ENCODE measurements at regions not wholly inside any gene's neighbourhood (a gene's known extent, or its start where the extent isn't known, plus 50 kb on each side); places are given as distances from the start of the nearest gene placed in this dataset.

GRCh38 chr2:4217737-4218136 lies 514.4 kb downstream of the DCDC2C start:
- no peaks in the 10 kb centered on the region for H3K27me3 ChIP-seq
- no peak for TF ChIP-seq EP300 (IDR thresholded peaks at IDR 0.05)
- no peak for TF ChIP-seq POLR2A (IDR thresholded peaks at IDR 0.05; ENCODE audit: low read depth)
- TF ChIP-seq CTCF (IDR thresholded peaks at IDR 0.05) = no peak
- no peak for TF ChIP-seq POLR2AphosphoS5 (IDR thresholded peaks at IDR 0.05)
- no peaks in the 10 kb centered on the region for H3K4me1 ChIP-seq
- H3K36me3 ChIP-seq = no peaks in the 10 kb centered on the region
- H3K27ac ChIP-seq (replicated peaks in 1 of 4) = no peak overlapping the region
- DNase-seq (ENCODE audit: extremely low spot score) = no peak
- H3K9me3 ChIP-seq = no peaks in the 10 kb centered on the region
- H3K4me3 ChIP-seq = no peak overlapping the region
- WGBS = 76% methylated on average over 1 of the region's 1 CpG
- intact Hi-C loops (cut with DNase I) = no loop called here

DNA sequence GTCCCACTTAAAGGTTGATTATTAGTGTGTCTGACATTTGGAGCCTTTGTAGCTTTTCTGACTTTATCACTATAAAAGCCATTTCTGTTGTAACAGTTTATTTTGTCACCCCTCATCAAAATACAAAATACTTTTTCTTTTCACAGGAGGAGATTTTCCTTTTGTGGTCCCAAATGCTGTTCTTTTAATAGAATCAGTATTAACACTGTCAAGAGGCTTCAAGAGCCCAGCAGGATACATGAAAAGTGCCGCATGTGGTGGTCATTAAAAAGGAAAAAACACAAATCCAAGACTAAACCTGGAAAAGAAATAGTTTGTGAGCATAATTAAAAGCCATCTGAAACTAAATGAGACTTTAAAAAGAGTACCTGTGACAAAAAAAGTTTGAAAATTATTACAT lies 515.7 kb downstream of the DCDC2C start:
- no peak overlapping the region for H3K27ac ChIP-seq (replicated peaks in 1 of 4)
- H3K9me3 ChIP-seq = no peaks in the 10 kb centered on the region
- no peak for TF ChIP-seq CTCF (IDR thresholded peaks at IDR 0.05)
- TF ChIP-seq POLR2A (IDR thresholded peaks at IDR 0.05; ENCODE audit: low read depth) = no peak
- TF ChIP-seq EP300 (IDR thresholded peaks at IDR 0.05) = no peak
- TF ChIP-seq POLR2AphosphoS5 (IDR thresholded peaks at IDR 0.05) = no peak
- intact Hi-C loops (cut with DNase I) = no loop called here
- no peaks in the 10 kb centered on the region for H3K36me3 ChIP-seq
- no peak for DNase-seq (ENCODE audit: extremely low spot score)
- WGBS = 84% methylated on average over 1 of the region's 1 CpG
- H3K27me3 ChIP-seq = no peaks in the 10 kb centered on the region
- no peak overlapping the region for H3K4me3 ChIP-seq
- H3K4me1 ChIP-seq = no peaks in the 10 kb centered on the region

GRCh38 chr2:4219571-4219970 lies 516.2 kb downstream of the DCDC2C start:
- Histone ChIP-seq H3K4me1 (no peaks in the 10 kb centered on the region), H3K27ac (replicated peaks in 1 of 4) (no peak overlapping the region), H3K36me3 (no peaks in the 10 kb centered on the region), H3K9me3 (no peaks in the 10 kb centered on the region), H3K27me3 (no peaks in the 10 kb centered on the region), H3K4me3 (no peak overlapping the region)
- WGBS = 65% methylated on average over 1 of the region's 1 CpG
- DNase-seq (ENCODE audit: extremely low spot score) = no peak
- no peak for TF ChIP-seq CTCF (IDR thresholded peaks at IDR 0.05)
- TF ChIP-seq POLR2A (IDR thresholded peaks at IDR 0.05; ENCODE audit: low read depth) = no peak
- no peak for TF ChIP-seq POLR2AphosphoS5 (IDR thresholded peaks at IDR 0.05)
- no peak for TF ChIP-seq EP300 (IDR thresholded peaks at IDR 0.05)
- intact Hi-C loops (cut with DNase I) = no loop called here

- H3K4me3 ChIP-seq = no peak overlapping the region
- H3K4me1 ChIP-seq = no peaks in the 10 kb centered on the region
- WGBS = 85% methylated on average over 1 of the region's 1 CpG
These were observed 518.1 kb downstream of the DCDC2C start for GRCh38 chr2:4221434-4221833.

More at GRCh38 chr2:4221434-4221833, 518.1 kb downstream of the DCDC2C start:
- Histone ChIP-seq H3K9me3 (no peaks in the 10 kb centered on the region), H3K27me3 (no peaks in the 10 kb centered on the region), H3K36me3 (no peaks in the 10 kb centered on the region), H3K27ac (replicated peaks in 1 of 4) (no peak overlapping the region)
- no peak for DNase-seq (ENCODE audit: extremely low spot score)
- no peak for TF ChIP-seq POLR2AphosphoS5 (IDR thresholded peaks at IDR 0.05)
- no peak for TF ChIP-seq CTCF (IDR thresholded peaks at IDR 0.05)
- no peak for TF ChIP-seq EP300 (IDR thresholded peaks at IDR 0.05)
- no peak for TF ChIP-seq POLR2A (IDR thresholded peaks at IDR 0.05; ENCODE audit: low read depth)
- intact Hi-C loops (cut with DNase I) = no loop called here
